RPMI8226 (cell line): ENCODE measurements at regions not wholly inside any gene's neighbourhood (a gene's known extent, or its start where the extent isn't known, plus 50 kb on each side); places are given as distances from the start of the nearest gene placed in this dataset.

Experiments
- DNase-seq: peaks from one replicate; pipeline ENCODE4 v3.0.0-alpha.2; 2015

GRCh38 chr5:93048858-93049257, 532.2 kb downstream of the NR2F1-AS1 start:
- no peak for DNase-seq

- DNase-seq = no peak
Observed at GRCh38 chr5:93044859-93045666, 536.0 kb downstream of the NR2F1-AS1 start.

GRCh38 chr5:93039888-93040287, 541.1 kb downstream of the NR2F1-AS1 start:
- no peak for DNase-seq

- DNase-seq = no peak
Observed at GRCh38 chr5:93034621-93035590, 546.1 kb downstream of the NR2F1-AS1 start.

DNA sequence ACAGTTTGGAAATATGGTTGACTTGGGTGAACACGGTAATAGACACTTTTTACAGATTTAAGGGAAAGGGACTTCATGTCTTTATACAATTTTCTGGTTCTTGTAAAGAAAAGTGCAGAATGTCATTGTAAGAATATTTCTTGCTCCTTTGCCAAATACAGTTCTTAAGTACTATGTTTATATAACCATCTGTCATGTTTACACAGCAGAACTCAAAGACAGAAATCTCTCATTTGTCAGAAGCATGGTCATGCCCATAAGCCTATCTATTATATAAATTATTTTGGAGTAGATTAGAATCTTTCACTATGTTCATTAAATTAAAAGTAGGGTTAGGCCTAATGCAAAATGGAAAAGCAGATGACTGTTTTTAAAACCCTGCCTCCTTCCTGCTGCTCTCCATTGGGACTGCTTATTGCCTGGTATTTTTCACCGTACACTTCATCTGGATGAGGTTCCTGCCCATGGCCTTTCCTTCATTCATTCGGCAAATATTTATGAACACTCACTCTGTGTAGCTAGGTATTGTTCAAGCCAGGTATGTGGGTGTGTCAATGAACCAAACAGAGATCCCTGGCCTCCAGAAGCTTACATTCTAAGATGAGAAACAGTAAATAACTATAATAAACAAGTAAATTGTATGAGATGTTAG, 558.1 kb downstream of the NR2F1-AS1 start:
- DNase-seq = no peak

- DNase-seq = no peak
Observed at GRCh38 chr5:93022211-93022610, 558.8 kb downstream of the NR2F1-AS1 start.

DNA sequence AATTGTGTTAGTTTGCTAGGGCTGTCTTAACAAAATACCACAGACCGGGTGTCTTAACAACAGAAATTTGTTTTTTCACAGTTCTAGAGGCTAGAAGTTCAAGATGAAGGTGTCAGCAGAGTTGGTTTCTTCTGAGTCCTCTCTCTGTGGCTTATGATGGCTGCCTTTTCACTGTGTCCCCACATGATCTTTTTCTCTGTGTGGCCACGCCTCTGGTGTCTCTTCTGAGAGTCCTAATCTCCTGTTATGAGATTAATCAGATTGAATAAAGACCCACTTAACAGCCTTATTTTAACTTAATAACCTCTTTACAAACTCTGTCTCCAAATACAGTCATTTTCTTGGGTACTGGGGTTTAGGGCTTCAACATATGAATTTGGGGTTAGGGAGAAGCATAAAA, 561.1 kb downstream of the NR2F1-AS1 start:
- DNase-seq = no peak

- no peak for DNase-seq
Observed at GRCh38 chr5:93018461-93018860, 562.6 kb downstream of the NR2F1-AS1 start.

DNA sequence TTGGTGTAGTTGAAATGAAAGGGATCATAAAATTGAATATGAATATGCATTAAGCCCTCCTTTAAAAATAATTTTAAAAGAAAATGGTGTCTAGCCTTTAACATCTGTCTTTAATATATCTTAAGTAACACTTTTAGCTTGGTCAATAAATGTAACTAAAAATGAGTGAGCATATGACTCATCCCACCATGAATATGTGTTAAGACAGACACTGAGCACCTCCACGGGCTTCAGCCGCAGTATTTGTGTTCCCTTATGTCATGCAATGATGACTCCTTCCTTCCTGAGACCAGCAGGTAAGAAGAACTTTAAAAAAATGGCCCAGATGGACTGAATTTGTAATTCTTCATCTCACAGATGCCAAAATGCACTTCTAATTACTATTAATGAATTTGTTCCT, 563.2 kb downstream of the NR2F1-AS1 start:
- DNase-seq = no peak

DNA sequence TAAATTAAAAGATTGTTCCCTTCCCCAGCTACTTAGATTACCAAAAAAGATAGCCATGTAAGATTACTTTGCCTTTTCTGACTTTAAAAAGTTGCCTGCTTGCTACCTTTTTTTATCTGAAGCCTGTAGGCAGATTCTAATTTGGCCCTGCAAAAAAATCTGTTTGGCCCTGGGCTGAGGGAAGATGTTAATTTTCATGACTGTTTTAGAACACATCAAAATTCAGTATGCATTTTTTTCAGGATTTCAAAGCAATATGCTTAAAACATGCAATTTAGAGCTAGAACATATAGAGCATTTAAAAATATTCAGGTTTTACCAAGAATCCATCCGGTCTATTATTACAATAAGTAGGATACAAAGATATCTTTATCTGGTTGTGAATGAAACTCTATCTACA, 563.6 kb downstream of the NR2F1-AS1 start:
- DNase-seq = no peak

- DNase-seq = no peak
Observed at GRCh38 chr5:93010616-93011015, 570.4 kb downstream of the NR2F1-AS1 start.

GRCh38 chr5:93010037-93010436, 571.0 kb downstream of the NR2F1-AS1 start:
- DNase-seq = no peak

DNA sequence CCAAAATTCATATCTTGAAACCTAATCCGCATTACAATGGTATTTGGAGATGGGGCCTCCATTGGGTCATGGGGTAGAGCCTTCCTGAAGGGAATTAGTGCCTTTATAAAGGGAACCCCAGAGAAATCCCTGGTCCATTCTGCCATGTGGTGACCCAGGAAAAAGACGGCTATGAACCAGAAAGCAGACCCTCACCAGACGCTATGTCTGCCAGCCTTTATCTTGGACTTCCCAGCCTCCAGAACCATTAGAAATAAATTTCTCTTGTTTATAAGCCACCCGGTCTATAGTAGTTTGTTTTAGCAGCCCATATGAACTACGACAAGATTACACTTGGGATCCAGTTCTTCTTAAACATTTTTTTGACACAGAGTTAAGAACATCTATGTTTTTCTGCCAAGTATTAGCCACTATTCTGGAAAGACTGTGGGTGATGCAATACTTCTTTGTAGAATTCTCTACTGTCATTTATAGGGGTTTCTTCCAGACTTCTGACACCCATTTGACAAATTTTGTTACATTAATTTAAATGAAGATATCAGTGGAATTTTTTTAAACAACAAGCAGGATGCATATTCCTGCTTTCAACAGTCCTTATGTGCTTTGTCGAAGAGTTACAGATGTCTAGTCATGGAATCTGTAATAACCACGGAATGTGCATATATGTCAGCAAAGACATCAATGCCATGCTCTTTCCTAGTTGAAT, 572.4 kb downstream of the NR2F1-AS1 start:
- DNase-seq = no peak

DNA sequence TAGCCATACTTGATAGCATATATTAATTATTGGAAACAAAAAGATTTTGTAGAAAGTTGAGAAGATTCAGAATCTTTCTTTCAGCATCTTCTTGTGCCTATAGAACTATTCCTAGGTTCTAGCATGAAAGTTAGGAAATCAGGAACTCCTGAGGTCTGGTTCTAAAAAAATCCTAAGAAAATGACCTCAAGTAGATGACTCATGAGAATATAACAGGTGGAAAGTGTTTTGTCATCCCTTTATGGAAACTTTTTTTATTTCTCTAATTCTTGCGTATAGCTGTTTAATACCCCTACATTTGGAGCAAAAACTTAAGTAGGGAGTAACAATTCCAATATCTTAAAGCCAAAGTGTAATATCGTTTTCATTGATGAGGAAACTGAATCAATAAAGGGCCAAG, 574.1 kb downstream of the NR2F1-AS1 start:
- DNase-seq = no peak

DNA sequence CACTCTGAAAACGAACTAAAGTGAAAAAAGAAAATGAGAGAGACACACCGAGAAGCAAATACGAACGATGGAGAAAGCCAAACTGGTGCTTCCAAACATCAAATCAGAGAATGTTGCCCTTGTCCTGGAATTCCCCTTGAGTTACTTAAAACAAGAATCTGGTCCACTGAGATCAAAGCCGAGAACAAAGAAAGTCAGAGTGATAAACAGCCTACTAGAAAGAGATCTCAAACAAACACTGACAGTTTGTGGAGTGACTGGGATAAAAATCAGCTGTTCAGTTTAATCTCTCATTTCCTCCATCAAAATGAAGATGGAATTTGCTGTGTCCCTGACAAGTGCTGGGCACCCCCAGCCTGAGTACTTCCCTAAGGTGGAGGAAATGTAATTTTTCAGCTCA, 582.6 kb downstream of the NR2F1-AS1 start:
- DNase-seq = no peak

DNA sequence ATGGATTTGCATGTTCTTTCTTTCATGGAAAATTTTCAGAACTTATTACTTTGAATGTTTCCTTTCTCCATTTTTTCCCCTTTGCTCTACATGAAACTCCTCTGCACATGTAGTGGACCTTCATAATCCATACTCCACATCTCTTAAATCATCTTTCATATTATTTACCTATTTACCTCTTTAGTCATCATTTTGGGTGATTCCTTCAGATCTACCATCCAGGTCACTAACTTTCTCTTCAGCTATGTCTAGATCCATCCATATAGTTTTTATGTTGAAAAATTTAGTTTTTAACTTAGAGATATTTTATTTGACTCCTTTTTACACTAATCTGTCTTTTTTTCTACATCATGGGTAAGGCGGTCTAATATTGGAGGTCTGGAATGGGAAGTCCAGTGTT, 586.6 kb downstream of the NR2F1-AS1 start:
- DNase-seq = no peak

DNA sequence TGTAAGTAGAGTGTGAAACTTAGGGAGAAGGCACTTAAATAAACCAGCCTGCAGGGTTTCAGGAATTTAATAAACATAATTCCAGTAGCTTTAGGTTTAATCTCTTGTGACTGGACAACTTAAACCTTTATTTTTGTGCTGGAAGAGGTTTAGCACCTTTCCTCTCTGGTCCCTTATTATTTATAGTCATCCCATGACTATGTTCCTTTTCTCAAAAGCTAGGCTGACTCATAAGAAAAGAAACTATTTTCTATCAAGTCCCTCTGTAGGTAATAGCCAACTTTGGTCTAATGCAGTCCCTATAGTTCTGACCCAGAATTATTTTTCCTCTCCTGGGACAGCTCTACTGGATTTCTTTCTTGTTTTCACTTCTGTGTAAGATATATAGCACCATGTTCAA, 588.9 kb downstream of the NR2F1-AS1 start:
- no peak for DNase-seq

- DNase-seq = no peak
Observed at GRCh38 chr5:92991581-92992067, 589.4 kb downstream of the NR2F1-AS1 start.

GRCh38 chr5:92990771-92991170, 590.2 kb downstream of the NR2F1-AS1 start:
- DNase-seq = no peak

GRCh38 chr5:92981001-92981400, 600.0 kb downstream of the NR2F1-AS1 start:
- DNase-seq = no peak

- no peak for DNase-seq
Observed at GRCh38 chr5:92980491-92980890, 600.5 kb downstream of the NR2F1-AS1 start.

GRCh38 chr5:92979716-92980115, 601.3 kb downstream of the NR2F1-AS1 start:
- no peak for DNase-seq
